Amygdala (tissue), 56 donors: ENCODE measurements at regions not wholly inside any gene's neighbourhood (a gene's known extent, or its start where the extent isn't known, plus 50 kb on each side); places are given as distances from the start of the nearest gene placed in this dataset.

Experiments
- DNase-seq, 56 donors: peaks; one replicate each; lab custom pipeline; 2025; lab: John Stamatoyannopoulos, UW

DNA sequence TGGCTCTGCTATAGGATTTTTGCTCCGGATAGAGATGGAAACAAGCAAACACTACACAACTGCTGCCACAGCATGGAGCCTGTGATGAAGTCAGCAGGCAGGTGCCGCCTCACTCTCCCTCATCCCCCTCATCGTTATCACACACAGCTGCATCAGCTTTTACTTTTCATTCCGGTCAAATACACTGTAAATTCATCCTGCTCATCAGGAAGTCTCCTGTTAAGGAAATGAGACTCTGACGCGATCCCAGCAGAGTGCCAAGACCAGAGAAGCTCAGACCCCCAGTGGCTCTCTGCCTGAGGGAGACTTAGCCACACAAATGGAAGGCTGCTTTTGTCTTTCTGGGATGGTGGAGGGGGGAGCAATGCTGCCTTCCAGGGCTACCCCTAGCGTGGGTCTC lies 270.2 kb downstream of the ELAVL2 start:
- DNase-seq = peak in 1 of 56 donors; percentile 3

GRCh38 chr9:23556459-23556858 lies 269.6 kb downstream of the ELAVL2 start:
- DNase-seq = no peak

- no peak for DNase-seq
Measured at GRCh38 chr9:23557689-23558088, 268.4 kb downstream of the ELAVL2 start.

- DNase-seq = no peak
Measured at GRCh38 chr9:23559522-23559921, 266.5 kb downstream of the ELAVL2 start.

DNA sequence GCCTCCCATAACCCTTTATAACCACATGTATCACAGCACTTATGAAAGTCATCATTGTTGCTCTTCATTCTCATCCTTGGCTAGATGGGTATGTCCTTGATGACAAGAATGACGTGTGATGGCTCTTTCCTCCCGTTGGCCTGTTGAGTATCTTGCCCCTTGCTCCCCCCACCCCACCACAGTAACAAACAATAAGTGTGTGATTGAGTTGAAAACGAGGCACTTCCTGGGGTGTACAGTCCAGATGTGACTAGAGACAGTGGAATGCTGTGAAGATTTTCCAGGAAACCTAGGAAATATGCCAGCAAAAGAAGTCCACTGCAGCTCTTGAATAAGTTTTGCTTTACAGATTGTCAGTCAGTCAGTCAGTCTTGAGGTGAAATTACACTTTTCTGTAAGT lies 262.5 kb downstream of the ELAVL2 start:
- no peak for DNase-seq

GRCh38 chr9:23567516-23568165 lies 258.4 kb downstream of the ELAVL2 start:
- DNase-seq = no peak

DNA sequence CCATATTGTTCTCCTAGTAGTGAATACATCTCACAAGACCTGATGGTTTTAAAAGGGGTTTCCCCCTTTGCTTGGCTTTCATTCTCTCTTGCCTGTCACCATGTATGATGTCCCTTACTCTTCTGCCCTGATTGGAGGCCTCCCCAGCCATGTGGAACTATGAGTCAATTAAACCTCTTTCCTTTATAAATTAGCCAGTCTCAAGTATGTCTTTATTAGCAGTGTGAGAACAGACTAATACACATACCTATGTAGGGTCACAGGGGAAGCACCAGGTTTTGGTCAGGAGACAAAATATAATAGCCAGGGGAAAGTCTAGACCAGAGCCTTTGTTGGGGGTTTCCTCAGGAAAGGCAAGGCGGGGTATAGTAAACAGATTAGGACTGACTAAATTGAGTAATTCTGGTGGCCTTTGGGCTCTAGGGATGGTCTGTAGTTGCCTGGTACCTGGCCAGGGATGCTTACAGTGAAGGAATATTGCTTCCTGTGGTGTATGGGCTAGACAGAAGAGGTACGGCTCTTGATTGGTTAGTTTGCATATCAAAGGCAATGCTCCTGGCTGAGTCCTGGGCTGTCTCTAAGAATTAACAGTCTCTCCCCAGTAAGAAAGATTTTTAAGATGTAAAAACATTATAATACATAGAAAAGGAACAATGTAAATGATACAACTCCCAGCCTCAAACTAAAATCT lies 254.5 kb downstream of the ELAVL2 start:
- DNase-seq = no peak

DNA sequence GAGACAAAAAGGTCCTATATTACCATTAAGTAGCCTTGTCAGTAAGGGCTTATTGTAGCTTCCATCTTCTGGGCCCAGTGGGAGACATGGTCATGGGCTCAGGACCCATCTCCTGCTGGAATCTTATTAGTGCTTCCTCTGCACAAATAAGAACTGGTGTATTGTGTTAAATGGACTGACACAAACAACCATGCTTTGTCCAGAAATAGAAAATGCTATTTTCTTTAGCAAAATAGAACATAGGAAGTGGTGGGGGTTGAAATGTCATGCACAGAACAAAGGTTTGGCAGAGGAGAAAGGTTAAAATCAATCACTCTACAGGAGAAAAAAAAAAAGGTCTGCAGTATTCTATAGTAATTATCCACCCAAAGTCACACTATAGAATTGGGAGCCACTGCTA lies 252.2 kb downstream of the ELAVL2 start:
- no peak for DNase-seq

- DNase-seq = no peak
Measured at GRCh38 chr9:23577611-23578010, 248.4 kb downstream of the ELAVL2 start.

DNA sequence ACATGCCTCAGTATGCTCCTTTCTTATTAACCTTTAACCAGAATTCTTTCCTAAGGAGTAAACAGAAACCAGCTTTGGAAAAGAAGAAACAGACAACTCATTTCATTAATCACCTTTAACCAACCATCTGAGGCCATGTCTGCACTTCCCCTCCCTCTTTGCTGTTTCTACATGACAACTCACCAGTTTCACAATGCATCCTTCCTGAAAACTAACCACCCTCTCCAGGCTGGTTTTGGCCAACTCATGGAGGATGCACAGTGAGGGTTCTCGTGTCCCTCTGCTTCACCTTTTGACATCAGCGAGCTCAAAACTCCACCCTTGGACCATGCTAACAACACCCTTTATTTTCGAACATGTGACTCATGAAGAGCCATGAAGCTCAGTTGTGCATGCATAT lies 244.1 kb downstream of the ELAVL2 start:
- DNase-seq = no peak

- DNase-seq = no peak
Measured at GRCh38 chr9:23582836-23583235, 243.2 kb downstream of the ELAVL2 start.

DNA sequence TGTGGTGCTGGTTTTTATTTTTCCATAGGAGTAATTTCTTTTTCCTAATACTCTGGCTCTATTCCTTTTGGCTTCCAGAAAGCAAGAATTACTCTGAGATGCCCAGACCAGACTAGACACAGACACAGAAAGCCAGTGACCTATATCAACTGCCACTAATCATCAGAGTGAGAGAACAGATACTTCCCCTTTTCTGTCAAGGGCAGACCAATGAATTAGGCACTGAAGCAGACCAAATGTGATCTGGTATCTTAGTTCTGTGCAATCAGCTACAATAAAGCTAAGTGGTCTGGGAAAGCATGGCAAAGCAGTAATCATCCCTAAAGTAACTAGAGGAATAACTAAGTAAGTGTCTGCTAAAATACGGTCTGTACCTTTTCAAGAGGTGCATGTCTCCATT lies 239.1 kb downstream of the ELAVL2 start:
- DNase-seq = no peak

- peak in 49 of 56 donors; percentile 1 to 75 (median 36) for DNase-seq
Measured at GRCh38 chr9:23587433-23587832, 238.6 kb downstream of the ELAVL2 start.

DNA sequence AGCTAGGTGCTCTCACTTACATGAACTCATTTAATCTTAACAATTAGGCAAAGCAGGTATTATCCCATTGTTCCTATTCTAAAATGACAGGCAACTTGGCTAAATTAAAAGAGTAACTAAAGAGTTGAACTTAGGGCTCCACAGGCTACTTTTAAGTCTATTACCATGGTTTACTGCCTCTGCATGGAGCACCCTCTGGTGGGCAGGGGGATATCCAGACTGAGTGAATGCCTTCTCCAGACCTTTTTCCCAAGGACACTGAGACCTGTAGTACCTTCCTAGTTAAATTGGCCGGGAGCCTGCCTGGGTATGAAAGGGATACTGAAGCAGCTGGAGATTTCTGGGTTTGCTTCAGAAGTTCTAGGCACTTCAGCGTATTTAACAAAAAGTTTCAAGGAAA lies 238.1 kb downstream of the ELAVL2 start:
- peak in 1 of 56 donors; percentile 3 for DNase-seq

DNA sequence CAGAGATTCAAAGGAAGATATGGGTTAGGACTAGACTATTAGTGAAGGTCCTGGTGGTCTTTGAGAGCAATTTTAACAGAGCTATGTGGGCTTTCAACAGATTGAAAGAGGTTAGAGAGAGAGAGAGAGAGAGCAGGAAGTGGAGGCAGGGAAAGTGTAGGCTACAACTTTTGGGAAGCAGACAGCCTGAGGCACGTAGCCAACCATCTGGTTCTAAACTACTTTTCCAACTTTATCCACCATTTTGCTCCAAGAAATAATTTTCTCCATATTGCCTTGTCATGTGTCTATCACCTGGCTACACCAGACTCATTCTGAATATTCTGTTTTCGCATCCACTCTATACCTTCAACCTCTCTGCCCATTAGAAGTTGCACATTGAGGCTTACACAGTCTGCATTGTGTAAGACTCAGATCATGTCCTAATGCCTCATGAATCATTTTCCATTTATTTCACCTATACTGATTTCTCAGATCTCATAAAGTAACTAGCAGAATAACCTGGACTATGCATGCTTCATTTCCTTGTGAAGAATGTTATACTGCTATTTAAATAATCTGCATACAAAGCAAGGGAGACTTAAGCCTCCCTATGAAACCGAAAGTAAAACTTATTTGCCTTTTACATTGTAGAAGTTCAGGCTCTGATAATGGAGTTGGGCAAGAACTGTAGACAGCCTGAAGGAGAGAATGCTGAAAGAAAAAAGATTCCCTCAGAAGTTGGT lies 235.6 kb downstream of the ELAVL2 start:
- no peak for DNase-seq

- DNase-seq = no peak
Measured at GRCh38 chr9:23594421-23594820, 231.6 kb downstream of the ELAVL2 start.

DNA sequence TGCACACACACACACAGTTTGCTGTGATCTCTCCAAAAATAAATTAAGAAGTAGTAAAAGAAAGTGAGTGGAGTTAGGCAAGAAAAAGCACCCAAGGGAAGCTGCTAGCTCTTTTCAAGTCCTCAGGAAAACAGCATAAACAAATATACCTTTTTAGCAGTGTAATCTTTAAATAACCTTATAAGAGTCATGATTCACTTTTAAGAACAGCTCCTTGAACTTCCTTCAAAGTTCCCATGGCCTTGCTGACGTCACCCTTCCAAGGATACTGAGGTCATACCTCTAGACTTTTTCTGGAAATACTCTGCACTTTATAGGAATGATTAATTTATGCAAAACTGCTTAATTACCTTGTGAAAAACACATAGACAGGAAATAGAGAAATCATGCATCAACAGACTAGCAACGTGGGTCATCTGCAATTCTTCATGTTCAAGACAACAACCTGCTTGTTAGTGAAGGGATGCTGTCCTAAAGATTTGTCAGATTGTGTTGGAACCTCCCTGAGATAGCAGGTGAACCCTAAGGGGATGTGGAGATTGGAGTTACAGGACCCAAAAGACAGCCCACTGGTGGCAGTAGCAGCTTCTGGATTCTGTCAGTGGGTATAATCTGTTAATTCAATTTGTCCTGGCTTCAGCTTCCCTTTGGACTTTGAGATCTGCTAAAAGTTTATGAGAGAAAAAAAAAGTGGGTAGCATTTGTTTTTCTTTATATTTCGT lies 229.0 kb downstream of the ELAVL2 start:
- no peak for DNase-seq

- no peak for DNase-seq
Measured at GRCh38 chr9:23598994-23599393, 227.0 kb downstream of the ELAVL2 start.

DNA sequence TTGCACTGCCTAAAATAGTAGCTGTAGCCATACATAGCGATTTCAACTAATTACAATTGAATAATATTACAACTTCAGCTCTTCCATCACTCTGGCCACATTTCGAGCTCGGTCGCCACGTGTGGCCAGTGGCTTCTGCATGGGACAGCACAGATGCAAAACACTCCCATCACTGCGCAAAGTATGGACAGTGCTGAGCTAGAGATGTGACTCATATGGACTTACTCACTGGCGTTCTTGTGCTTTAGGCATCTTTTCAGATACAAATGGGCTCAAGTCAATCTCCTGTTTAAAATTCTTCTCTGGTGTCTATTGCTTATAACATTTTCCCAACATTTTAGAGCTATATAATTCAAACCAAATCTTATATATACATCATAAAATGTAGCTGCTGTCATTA lies 222.7 kb downstream of the ELAVL2 start:
- no peak for DNase-seq

DNA sequence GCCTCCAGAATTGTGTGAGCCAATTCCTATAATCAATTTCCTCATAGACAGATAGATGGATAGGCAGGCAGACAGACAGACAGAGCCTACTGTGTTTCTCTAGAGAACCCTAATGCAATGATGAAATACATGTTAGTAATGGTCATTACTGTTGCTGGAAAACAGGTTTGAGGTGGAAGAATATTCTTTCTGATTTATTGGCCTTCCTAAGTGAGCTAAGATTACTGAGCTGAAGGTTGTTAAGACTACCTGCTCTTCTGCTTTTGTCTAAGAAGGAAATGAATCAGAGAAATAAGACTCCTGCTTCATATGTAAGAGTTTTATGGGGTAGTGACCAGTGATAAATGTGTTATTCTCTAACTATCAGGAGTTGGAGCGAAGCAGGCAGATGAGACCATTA lies 219.9 kb downstream of the ELAVL2 start:
- no peak for DNase-seq

- DNase-seq = no peak
Measured at GRCh38 chr9:23608456-23608855, 217.6 kb downstream of the ELAVL2 start.
